ENCODE measurements at regions not wholly inside any gene's neighbourhood (a gene's known extent, or its start where the extent isn't known, plus 50 kb on each side); places are given as distances from the start of the nearest gene placed in this dataset.
"Not testable (repeated sequence)": the region's sequence is repeated elsewhere in the genome, so short reads cannot be mapped to it uniquely, and the experiment has no call there.

- peak overlapping the region; percentile 75 for H3K27ac ChIP-seq (ENCODE audit: low read length)
- H3K27me3 ChIP-seq (ENCODE audit: control insufficient read depth, insufficient read depth, low read length): no peaks in the 10 kb centered on the region
- peaks cover 22% of the 10 kb centered on the region for H3K4me1 ChIP-seq (ENCODE audit: control insufficient read depth, insufficient read depth, low read length)
- no peaks in the 10 kb centered on the region for H3K36me3 ChIP-seq (ENCODE audit: control insufficient read depth, insufficient read depth, low read length)
- H3K9me3 ChIP-seq (ENCODE audit: control insufficient read depth, low read depth, low read length): no peaks in the 10 kb centered on the region
- no CpG with 5 or more reads among the region's 3 CpGs for WGBS (ENCODE audit: insufficient coverage, low lambda C conversion rate)
- DNase-seq: peak; percentile 32 to 75
- no peak overlapping the region for H3K4me3 ChIP-seq (ENCODE audit: low read length)
Observed at GRCh38 chr6:146916435-146917025, 287.7 kb upstream of the STXBP5 start.

GRCh38 chr6:146917182-146917581 is 287.0 kb upstream of the STXBP5 start:
- Histone ChIP-seq H3K27ac (ENCODE audit: low read length) (peak overlapping the region; percentile 37), H3K27me3 (ENCODE audit: control insufficient read depth, insufficient read depth, low read length) (no peaks in the 10 kb centered on the region), H3K4me3 (ENCODE audit: low read length) (no peak overlapping the region), H3K36me3 (ENCODE audit: control insufficient read depth, insufficient read depth, low read length) (no peaks in the 10 kb centered on the region), H3K9me3 (ENCODE audit: control insufficient read depth, low read depth, low read length) (no peaks in the 10 kb centered on the region), H3K4me1 (ENCODE audit: control insufficient read depth, insufficient read depth, low read length) (peaks cover 22% of the 10 kb centered on the region)
- DNase-seq: no peak
- 89% methylated on average over 3 of the region's 5 CpGs for WGBS (ENCODE audit: insufficient coverage, low lambda C conversion rate)

- H3K36me3 ChIP-seq (ENCODE audit: control insufficient read depth, insufficient read depth, low read length): no peaks in the 10 kb centered on the region
- no peak for DNase-seq
- H3K27ac ChIP-seq (ENCODE audit: low read length): no peak overlapping the region
- H3K27me3 ChIP-seq (ENCODE audit: control insufficient read depth, insufficient read depth, low read length): no peaks in the 10 kb centered on the region
- WGBS (ENCODE audit: insufficient coverage, low lambda C conversion rate): no CpG with 5 or more reads among the region's 1 CpG
- H3K4me3 ChIP-seq (ENCODE audit: low read length): no peak overlapping the region
- H3K4me1 ChIP-seq (ENCODE audit: control insufficient read depth, insufficient read depth, low read length): peaks cover 22% of the 10 kb centered on the region
- H3K9me3 ChIP-seq (ENCODE audit: control insufficient read depth, low read depth, low read length): no peaks in the 10 kb centered on the region
Observed at GRCh38 chr6:146917979-146918378, 286.2 kb upstream of the STXBP5 start.

GRCh38 chr6:146919017-146919416 is 285.2 kb upstream of the STXBP5 start:
- Histone ChIP-seq H3K27me3 (ENCODE audit: control insufficient read depth, insufficient read depth, low read length) (no peaks in the 10 kb centered on the region), H3K9me3 (ENCODE audit: control insufficient read depth, low read depth, low read length) (no peaks in the 10 kb centered on the region), H3K4me3 (ENCODE audit: low read length) (no peak overlapping the region), H3K27ac (ENCODE audit: low read length) (no peak overlapping the region), H3K4me1 (ENCODE audit: control insufficient read depth, insufficient read depth, low read length) (peaks cover 15% of the 10 kb centered on the region), H3K36me3 (ENCODE audit: control insufficient read depth, insufficient read depth, low read length) (no peaks in the 10 kb centered on the region)
- DNase-seq: no peak
- 100% methylated on average over 1 of the region's 2 CpGs for WGBS (ENCODE audit: insufficient coverage, low lambda C conversion rate)

GRCh38 chr6:146923205-146923833 is 280.9 kb upstream of the STXBP5 start:
- no CpG with 5 or more reads among the region's 2 CpGs for WGBS (ENCODE audit: insufficient coverage, low lambda C conversion rate)
- no peaks in the 10 kb centered on the region for H3K4me1 ChIP-seq (ENCODE audit: control insufficient read depth, insufficient read depth, low read length)
- no peaks in the 10 kb centered on the region for H3K36me3 ChIP-seq (ENCODE audit: control insufficient read depth, insufficient read depth, low read length)
- no peak overlapping the region for H3K4me3 ChIP-seq (ENCODE audit: low read length)
- no peaks in the 10 kb centered on the region for H3K9me3 ChIP-seq (ENCODE audit: control insufficient read depth, low read depth, low read length)
- H3K27me3 ChIP-seq (ENCODE audit: control insufficient read depth, insufficient read depth, low read length): no peaks in the 10 kb centered on the region
- no peak overlapping the region for H3K27ac ChIP-seq (ENCODE audit: low read length)
- DNase-seq: no peak

- H3K4me1 ChIP-seq (ENCODE audit: control insufficient read depth, insufficient read depth, low read length): no peaks in the 10 kb centered on the region
- no peaks in the 10 kb centered on the region for H3K9me3 ChIP-seq (ENCODE audit: control insufficient read depth, low read depth, low read length)
- H3K4me3 ChIP-seq (ENCODE audit: low read length): no peak overlapping the region
- no peaks in the 10 kb centered on the region for H3K27me3 ChIP-seq (ENCODE audit: control insufficient read depth, insufficient read depth, low read length)
- H3K27ac ChIP-seq (ENCODE audit: low read length): no peak overlapping the region
- DNase-seq: no peak
- H3K36me3 ChIP-seq (ENCODE audit: control insufficient read depth, insufficient read depth, low read length): no peaks in the 10 kb centered on the region
- 94% methylated on average over 2 of the region's 3 CpGs for whole genome bisulfite sequencing (ENCODE audit: insufficient coverage, low lambda C conversion rate)
Observed at GRCh38 chr6:146925846-146926245, 278.4 kb upstream of the STXBP5 start.

GRCh38 chr6:146928503-146928902 is 275.7 kb upstream of the STXBP5 start:
- H3K27ac ChIP-seq (ENCODE audit: low read length): no peak overlapping the region
- WGBS (ENCODE audit: insufficient coverage, low lambda C conversion rate): 100% methylated on average over 1 of the region's 2 CpGs
- DNase-seq: no peak
- no peak overlapping the region for H3K4me3 ChIP-seq (ENCODE audit: low read length)
- no peaks in the 10 kb centered on the region for H3K9me3 ChIP-seq (ENCODE audit: control insufficient read depth, low read depth, low read length)
- H3K27me3 ChIP-seq (ENCODE audit: control insufficient read depth, insufficient read depth, low read length): no peaks in the 10 kb centered on the region
- no peaks in the 10 kb centered on the region for H3K36me3 ChIP-seq (ENCODE audit: control insufficient read depth, insufficient read depth, low read length)
- no peaks in the 10 kb centered on the region for H3K4me1 ChIP-seq (ENCODE audit: control insufficient read depth, insufficient read depth, low read length)

- Histone ChIP-seq H3K27me3 (ENCODE audit: control insufficient read depth, insufficient read depth, low read length) (no peaks in the 10 kb centered on the region), H3K4me1 (ENCODE audit: control insufficient read depth, insufficient read depth, low read length) (no peaks in the 10 kb centered on the region), H3K4me3 (ENCODE audit: low read length) (no peak overlapping the region), H3K27ac (ENCODE audit: low read length) (no peak overlapping the region), H3K36me3 (ENCODE audit: control insufficient read depth, insufficient read depth, low read length) (no peaks in the 10 kb centered on the region), H3K9me3 (ENCODE audit: control insufficient read depth, low read depth, low read length) (no peaks in the 10 kb centered on the region)
- no peak for DNase-seq
- no CpG with 5 or more reads among the region's 1 CpG for WGBS (ENCODE audit: insufficient coverage, low lambda C conversion rate)
Observed at GRCh38 chr6:146931214-146931613, 273.0 kb upstream of the STXBP5 start.

GRCh38 chr6:146937316-146937715 is 266.9 kb upstream of the STXBP5 start:
- Histone ChIP-seq H3K27me3 (ENCODE audit: control insufficient read depth, insufficient read depth, low read length) (no peaks in the 10 kb centered on the region), H3K9me3 (ENCODE audit: control insufficient read depth, low read depth, low read length) (no peaks in the 10 kb centered on the region), H3K4me1 (ENCODE audit: control insufficient read depth, insufficient read depth, low read length) (no peaks in the 10 kb centered on the region), H3K27ac (ENCODE audit: low read length) (no peak overlapping the region), H3K4me3 (ENCODE audit: low read length) (no peak overlapping the region), H3K36me3 (ENCODE audit: control insufficient read depth, insufficient read depth, low read length) (no peaks in the 10 kb centered on the region)
- DNase-seq: peak; percentile 23 to 27
- WGBS (ENCODE audit: insufficient coverage, low lambda C conversion rate): no CpG with 5 or more reads among the region's 1 CpG

GRCh38 chr6:146938266-146938665 is 266.0 kb upstream of the STXBP5 start:
- Histone ChIP-seq H3K27me3 (ENCODE audit: control insufficient read depth, insufficient read depth, low read length) (no peaks in the 10 kb centered on the region), H3K4me3 (ENCODE audit: low read length) (no peak overlapping the region), H3K4me1 (ENCODE audit: control insufficient read depth, insufficient read depth, low read length) (no peaks in the 10 kb centered on the region), H3K27ac (ENCODE audit: low read length) (no peak overlapping the region), H3K9me3 (ENCODE audit: control insufficient read depth, low read depth, low read length) (no peaks in the 10 kb centered on the region), H3K36me3 (ENCODE audit: control insufficient read depth, insufficient read depth, low read length) (no peaks in the 10 kb centered on the region)
- WGBS (ENCODE audit: insufficient coverage, low lambda C conversion rate): 100% methylated on average over 1 of the region's 1 CpG
- no peak for DNase-seq

GRCh38 chr6:146939456-146939855 is 264.8 kb upstream of the STXBP5 start:
- 80% methylated on average over 4 of the region's 6 CpGs for WGBS (ENCODE audit: insufficient coverage, low lambda C conversion rate)
- H3K36me3 ChIP-seq (ENCODE audit: control insufficient read depth, insufficient read depth, low read length): not testable (repeated sequence)

More at GRCh38 chr6:146939456-146939855, 264.8 kb upstream of the STXBP5 start:
- DNase-seq; H3K27ac ChIP-seq (ENCODE audit: low read length); H3K4me3 ChIP-seq (ENCODE audit: low read length); H3K9me3 ChIP-seq (ENCODE audit: control insufficient read depth, low read depth, low read length); H3K27me3 ChIP-seq (ENCODE audit: control insufficient read depth, insufficient read depth, low read length); H3K4me1 ChIP-seq (ENCODE audit: control insufficient read depth, insufficient read depth, low read length): not testable (repeated sequence)

Measured in large intestine (tissue), 3 donors.